Fibroblast of pulmonary artery (primary cell): ENCODE measurements at regions not wholly inside any gene's neighbourhood (a gene's known extent, or its start where the extent isn't known, plus 50 kb on each side); places are given as distances from the start of the nearest gene placed in this dataset.
"Not testable (repeated sequence)": the region's sequence is repeated elsewhere in the genome, so short reads cannot be mapped to it uniquely, and the experiment has no call there.

Experiments
- DNase-seq: peaks from one replicate; pipeline ENCODE4 v3.0.0-alpha.2; 2010; ENCODE audit warnings: low read depth
- H3K4me3 ChIP-seq: replicated peaks from 2 replicates; pipeline ENCODE4 v1.5.1; 2011; ENCODE audit warnings: low read depth, mild to moderate bottlenecking, control low read depth, low read length, moderate library complexity
- TF ChIP-seq, protein P1 (sequence below): IDR thresholded peaks from 2 replicates; pipeline ENCODE4 v1.5.1; 2011; ENCODE audit warnings: mild to moderate bottlenecking, control low read depth, low read length, inconsistent platforms; ENCODE audit errors: missing control alignments

DNA sequence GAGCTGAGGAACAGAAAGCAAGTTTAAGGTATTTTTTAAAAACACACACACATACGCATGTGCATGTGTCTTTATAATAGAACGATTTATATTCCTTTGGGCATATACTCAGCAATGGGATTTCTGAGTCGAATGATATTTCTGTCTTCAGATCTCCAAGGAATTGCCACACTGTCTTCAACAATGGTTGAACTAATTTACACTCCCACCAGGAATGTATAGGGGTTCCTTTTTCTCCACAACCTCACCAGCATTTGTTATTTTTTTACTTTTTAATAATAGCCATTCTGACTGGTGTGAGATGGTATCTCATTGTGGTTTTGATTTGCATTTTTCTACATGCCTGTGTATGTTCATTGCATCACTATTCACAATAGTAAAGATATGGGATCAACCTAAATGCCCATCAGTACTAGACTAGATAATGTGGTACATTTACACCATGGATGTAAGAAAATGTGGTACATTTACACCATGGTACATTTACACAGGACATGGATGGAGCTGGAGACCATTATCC is 60.3 kb upstream of the MAP3K1 start:
- peak; percentile 1 for DNase-seq
- H3K4me3 ChIP-seq: no peak overlapping the region
- TF ChIP-seq, protein P1, sequence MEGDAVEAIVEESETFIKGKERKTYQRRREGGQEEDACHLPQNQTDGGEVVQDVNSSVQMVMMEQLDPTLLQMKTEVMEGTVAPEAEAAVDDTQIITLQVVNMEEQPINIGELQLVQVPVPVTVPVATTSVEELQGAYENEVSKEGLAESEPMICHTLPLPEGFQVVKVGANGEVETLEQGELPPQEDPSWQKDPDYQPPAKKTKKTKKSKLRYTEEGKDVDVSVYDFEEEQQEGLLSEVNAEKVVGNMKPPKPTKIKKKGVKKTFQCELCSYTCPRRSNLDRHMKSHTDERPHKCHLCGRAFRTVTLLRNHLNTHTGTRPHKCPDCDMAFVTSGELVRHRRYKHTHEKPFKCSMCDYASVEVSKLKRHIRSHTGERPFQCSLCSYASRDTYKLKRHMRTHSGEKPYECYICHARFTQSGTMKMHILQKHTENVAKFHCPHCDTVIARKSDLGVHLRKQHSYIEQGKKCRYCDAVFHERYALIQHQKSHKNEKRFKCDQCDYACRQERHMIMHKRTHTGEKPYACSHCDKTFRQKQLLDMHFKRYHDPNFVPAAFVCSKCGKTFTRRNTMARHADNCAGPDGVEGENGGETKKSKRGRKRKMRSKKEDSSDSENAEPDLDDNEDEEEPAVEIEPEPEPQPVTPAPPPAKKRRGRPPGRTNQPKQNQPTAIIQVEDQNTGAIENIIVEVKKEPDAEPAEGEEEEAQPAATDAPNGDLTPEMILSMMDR: no peak

DNA sequence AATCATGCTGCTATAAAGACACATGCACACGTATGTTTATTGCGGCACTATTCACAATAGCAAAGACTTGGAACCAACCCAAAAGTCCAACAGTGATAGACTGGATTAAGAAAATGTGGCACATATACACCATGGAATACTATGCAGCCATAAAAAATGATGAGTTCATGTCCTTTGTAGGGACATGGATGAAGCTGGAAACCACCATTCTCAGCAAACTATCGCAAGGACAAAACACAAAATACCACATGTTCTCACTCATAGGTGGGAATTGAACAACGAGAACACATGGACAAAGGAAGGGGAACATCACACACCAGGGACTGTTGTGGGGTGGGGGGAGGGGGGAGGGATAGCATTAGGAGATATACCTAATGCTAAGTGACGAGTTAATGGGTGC is 61.8 kb upstream of the MAP3K1 start:
- DNase-seq, H3K4me3 ChIP-seq: not testable (repeated sequence)

DNA sequence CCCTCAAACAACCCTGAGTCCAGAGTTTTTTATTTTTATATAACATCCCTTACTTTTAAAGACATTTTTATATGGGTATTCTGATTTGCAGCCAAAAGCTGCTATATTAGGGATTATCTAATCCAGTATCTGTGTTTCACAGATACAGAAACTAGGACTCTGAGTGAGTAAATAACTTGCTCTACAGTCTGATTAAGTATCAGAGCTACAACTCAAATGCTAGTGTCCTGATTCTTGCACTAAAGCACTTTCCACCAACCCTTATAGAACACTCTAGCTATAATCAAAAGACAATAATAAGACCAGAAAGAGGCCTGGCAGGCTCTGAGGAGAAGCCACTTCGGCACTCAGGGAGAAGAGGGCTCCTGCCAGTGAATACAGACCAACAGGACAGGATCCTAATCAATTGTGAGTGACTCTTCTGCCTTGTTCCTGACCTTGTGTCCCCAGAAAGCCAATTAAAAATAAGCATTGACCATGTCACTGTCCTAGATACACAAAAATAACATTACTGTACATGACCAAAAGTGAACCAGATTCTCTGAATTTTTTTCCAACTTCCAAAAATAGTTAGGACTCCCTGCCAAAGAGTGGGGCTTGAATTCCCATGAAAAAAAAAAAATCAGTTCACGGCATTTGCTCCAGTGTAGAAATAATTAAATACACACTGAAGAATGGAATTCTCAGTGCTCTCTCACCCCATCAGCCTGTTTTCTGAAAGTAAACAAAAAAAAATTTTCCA is 63.6 kb upstream of the MAP3K1 start:
- H3K4me3 ChIP-seq: no peak overlapping the region
- TF ChIP-seq, protein P1: no peak
- no peak for DNase-seq

DNA sequence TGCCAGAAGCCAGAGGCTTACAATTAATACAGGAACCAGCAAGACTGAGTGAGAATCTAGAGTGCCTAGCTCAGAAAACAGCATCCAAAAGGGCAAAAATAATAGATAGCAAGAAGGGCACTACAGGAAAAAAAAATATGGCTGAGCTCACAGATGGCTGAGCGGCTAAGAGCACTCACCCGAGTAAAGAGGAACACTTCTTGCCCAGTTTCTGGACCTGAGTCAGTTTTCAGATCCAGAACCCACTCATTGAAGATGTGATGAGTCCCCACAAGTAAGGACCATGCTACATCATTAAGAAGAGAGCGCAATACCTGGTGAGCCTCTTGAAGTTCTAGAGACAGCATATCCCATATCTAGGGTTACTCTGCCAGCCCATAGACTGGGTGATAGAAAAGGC is 65.5 kb upstream of the MAP3K1 start:
- TF ChIP-seq, protein P1: no peak
- DNase-seq: no peak
- no peak overlapping the region for H3K4me3 ChIP-seq

DNA sequence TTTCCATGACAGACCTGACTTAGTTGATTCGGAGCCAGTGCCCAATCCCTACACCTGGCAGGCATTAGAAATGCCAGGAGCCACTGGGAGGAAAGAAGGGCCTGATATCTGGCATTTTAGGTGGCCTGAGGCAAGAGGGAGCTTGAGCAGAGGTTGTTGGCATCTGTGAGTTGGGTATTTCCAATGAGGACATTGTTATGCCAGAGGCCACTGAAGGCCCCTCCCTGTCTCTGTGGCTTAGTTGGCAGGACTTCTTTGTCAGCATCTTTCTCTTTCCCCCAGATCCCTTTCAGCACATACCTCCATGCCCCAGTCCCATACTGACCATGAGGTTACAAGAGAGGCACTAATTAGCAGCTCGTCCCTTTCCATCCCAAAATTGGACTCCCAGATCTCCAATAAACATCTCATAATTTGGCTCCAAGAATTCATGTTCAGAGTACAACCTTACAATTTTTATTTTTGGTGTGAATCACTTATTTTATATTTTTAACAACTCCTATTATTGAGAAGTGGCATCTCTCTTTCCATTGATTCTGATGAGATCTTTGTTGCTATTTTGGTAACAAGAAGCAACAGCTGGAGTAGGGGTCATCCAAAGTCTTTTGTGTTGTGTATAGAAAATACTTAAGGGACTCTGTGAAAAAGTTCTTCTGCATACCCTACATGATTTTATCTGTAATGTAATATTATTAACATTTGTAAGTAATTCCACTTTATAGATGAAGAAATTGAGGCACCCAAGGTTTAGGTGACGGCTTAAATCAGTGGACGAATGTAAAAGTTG is 68.6 kb upstream of the MAP3K1 start:
- TF ChIP-seq, protein P1: no peak
- DNase-seq: no peak
- H3K4me3 ChIP-seq: no peak overlapping the region

DNA sequence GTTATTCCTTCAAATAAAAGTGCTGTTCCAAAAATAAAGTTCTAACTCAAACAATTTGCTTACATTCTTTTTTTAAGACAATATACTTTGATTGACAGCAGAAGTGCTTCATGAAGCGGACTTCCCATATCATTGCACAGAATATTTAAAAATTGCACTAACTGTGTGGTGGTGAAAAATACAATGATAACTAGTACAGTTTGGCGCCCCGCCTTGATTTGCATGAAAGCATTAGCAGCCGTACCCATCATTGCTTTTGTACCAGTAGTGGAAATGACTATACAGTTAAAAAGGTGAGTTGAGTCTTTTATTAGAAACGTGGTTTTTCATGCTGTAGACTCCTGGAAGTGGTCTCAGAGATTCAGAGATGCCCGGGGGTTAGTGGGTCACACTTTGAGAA is 69.5 kb upstream of the MAP3K1 start:
- H3K4me3 ChIP-seq: no peak overlapping the region
- no peak for DNase-seq
- TF ChIP-seq, protein P1: no peak

DNA sequence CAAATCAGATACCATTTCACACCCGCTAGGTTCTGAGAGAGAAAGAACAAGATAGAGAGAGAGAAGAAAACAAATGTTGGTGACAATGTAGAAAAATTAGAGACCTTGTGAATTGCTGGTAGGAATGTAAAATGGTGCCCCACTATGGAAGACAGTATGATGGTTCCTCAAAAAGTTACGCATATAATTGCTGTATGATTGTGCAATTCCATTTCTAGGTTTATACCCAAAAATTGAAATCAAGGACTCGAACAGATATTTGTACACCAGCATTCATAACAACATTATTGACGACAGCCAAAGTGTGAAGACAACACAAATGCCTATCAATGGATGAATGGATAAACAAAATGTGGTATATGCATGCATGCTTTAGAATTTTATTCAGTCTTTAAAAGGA is 74.5 kb upstream of the MAP3K1 start:
- DNase-seq: no peak
- TF ChIP-seq, protein P1: no peak
- no peak overlapping the region for H3K4me3 ChIP-seq
